ENCODE measurements at regions not wholly inside any gene's neighbourhood (a gene's known extent, or its start where the extent isn't known, plus 50 kb on each side); places are given as distances from the start of the nearest gene placed in this dataset.

DNA sequence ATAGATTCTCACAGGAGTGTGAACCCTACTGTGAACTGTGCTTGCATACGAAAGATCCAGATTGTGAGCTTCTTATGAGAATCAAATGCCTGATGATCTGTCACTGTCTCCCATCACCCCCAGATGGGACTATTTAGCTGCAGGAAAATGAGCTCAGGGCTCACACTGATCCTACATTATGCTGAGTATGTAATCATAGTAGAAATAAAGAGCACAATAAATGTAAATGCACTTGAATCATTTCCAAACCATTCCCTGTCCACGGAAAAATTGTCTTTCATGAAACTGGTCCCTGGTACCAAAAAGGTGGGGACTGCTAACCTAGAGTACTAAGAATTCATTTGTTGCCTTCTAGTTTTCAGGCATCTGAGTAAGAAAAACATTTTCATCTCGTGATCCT is 1215.8 kb upstream of the TMEM132C start:
- Histone ChIP-seq H2AFZ (ENCODE audit: low read length) (no peak overlapping the region), H3K27me3 (ENCODE audit: low read length) (no peaks in the 10 kb centered on the region), H3K27ac (ENCODE audit: low read length) (peak overlapping the region; percentile 99), H3K4me1 (ENCODE audit: insufficient read depth, low read length) (peaks cover 50% of the 10 kb centered on the region), H3K36me3 (ENCODE audit: low read depth, low read length) (no peaks in the 10 kb centered on the region), H3K79me2 (ENCODE audit: low read length) (no peaks in the 10 kb centered on the region), H3K4me3 (ENCODE audit: low read length) (no peak overlapping the region), H3K9me3 (ENCODE audit: low read length) (no peaks in the 10 kb centered on the region), H4K20me1 (ENCODE audit: low read length) (no peaks in the 10 kb centered on the region), H3K9ac (ENCODE audit: low read length) (peak overlapping the region; percentile 94), H3K4me2 (ENCODE audit: low read length) (peak overlapping the region; percentile 80), H3K9me2 (replicated peaks; ENCODE audit: low read length) (no peaks in the 10 kb centered on the region), H3F3A (ENCODE audit: low read length, unreplicated experiment) (peaks cover 6% of the 10 kb centered on the region)
- TF ChIP-seq, protein P1, sequence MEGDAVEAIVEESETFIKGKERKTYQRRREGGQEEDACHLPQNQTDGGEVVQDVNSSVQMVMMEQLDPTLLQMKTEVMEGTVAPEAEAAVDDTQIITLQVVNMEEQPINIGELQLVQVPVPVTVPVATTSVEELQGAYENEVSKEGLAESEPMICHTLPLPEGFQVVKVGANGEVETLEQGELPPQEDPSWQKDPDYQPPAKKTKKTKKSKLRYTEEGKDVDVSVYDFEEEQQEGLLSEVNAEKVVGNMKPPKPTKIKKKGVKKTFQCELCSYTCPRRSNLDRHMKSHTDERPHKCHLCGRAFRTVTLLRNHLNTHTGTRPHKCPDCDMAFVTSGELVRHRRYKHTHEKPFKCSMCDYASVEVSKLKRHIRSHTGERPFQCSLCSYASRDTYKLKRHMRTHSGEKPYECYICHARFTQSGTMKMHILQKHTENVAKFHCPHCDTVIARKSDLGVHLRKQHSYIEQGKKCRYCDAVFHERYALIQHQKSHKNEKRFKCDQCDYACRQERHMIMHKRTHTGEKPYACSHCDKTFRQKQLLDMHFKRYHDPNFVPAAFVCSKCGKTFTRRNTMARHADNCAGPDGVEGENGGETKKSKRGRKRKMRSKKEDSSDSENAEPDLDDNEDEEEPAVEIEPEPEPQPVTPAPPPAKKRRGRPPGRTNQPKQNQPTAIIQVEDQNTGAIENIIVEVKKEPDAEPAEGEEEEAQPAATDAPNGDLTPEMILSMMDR (conservative IDR thresholded peaks at IDR 0.05; ENCODE audit: low read depth, low read length) = no peak
- TF ChIP-seq EZH2phosphoT487 (IDR thresholded peaks at IDR 0.05; ENCODE audit: borderline replicate concordance, low read length) (no peak), EZH2 (IDR thresholded peaks at IDR 0.05; ENCODE audit: low read length, unreplicated experiment) (no peak)
- no TSS peak for BruUV-seq (replicated peaks)
- ChIA-PET CTCF (interaction anchor here (0.8 to 1.1 kb wide), 2 partner anchors 56 to 330 kb away, joined by 3 to 4 read pairs; no protein-coding TSS in a partner anchor), POLR2A (ENCODE audit: unreplicated experiment) (no interaction called here)
- ATAC-seq (no peak), DNase-seq (no peak)
- intact Hi-C loops (cut with micrococcal nuclease) = loop anchor here (5.0 kb wide), 1 partner anchor 221 kb away; no protein-coding TSS in a partner anchor

DNA sequence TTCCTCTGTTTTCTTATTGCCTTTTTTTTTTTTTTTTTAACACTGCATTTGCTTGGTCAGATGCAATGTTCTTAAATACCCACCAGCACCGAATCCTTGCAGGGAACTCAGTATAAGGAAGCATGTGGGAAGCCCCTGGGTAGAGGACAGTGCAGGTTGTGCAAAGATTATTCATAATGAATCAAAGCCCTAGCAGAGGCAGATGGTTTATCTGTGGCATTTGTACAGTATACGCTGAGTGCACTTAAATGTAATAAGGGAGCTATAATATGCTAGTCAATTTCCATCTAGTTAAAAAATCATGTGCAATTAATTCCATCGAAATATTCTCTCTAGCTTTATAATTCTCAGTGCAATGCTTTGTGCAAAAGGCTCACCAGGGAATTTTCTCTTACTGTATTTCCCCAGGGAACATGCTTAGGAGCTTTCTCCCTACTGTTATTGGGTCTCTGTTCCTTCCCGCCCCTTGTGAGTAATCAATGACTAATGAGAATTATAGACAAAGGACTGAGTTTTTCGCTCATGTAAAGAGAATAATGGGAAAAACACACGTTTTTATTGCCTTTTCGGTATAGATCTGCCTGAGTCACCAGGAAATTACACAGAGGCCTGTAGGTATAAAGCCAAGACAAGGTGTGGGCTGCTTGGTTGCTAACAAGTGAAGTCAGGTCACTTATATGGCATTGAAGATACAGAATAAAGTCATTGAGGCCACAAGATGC is 1214.3 kb upstream of the TMEM132C start:
- no peak for TF ChIP-seq EZH2 (IDR thresholded peaks at IDR 0.05; ENCODE audit: low read length, unreplicated experiment)
- no peak for TF ChIP-seq EZH2phosphoT487 (IDR thresholded peaks at IDR 0.05; ENCODE audit: borderline replicate concordance, low read length)
- TF ChIP-seq, protein P1 (conservative IDR thresholded peaks at IDR 0.05; ENCODE audit: low read depth, low read length) = no peak
- POLR2A ChIA-PET (ENCODE audit: unreplicated experiment) = interaction anchor here (0.7 to 1.3 kb wide), 2 partner anchors 10 to 18 kb away, joined by 5 to 8 read pairs; no protein-coding TSS in a partner anchor
- Histone ChIP-seq H3K4me1 (ENCODE audit: insufficient read depth, low read length) (peaks cover 50% of the 10 kb centered on the region), H3K9ac (ENCODE audit: low read length) (peak overlapping the region; percentile 94), H3F3A (ENCODE audit: low read length, unreplicated experiment) (peaks cover 6% of the 10 kb centered on the region), H3K9me3 (ENCODE audit: low read length) (no peaks in the 10 kb centered on the region), H3K27ac (ENCODE audit: low read length) (peak overlapping the region; percentile 99), H4K20me1 (ENCODE audit: low read length) (no peaks in the 10 kb centered on the region), H3K9me2 (replicated peaks; ENCODE audit: low read length) (no peaks in the 10 kb centered on the region), H3K36me3 (ENCODE audit: low read depth, low read length) (no peaks in the 10 kb centered on the region), H2AFZ (ENCODE audit: low read length) (no peak overlapping the region; the same call in 1 of the 2 replicates), H3K4me2 (ENCODE audit: low read length) (peak overlapping the region; percentile 80), H3K27me3 (ENCODE audit: low read length) (no peaks in the 10 kb centered on the region), H3K79me2 (ENCODE audit: low read length) (no peaks in the 10 kb centered on the region), H3K4me3 (ENCODE audit: low read length) (peak overlapping the region; percentile 59)
- ATAC-seq (peak; percentile 82), DNase-seq (peak; percentile 99)
- TSS peak; percentile 55 for BruUV-seq (replicated peaks)
- CTCF ChIA-PET = interaction anchor here (0.5 to 1.3 kb wide), 4 partner anchors 30 to 303 kb away, joined by 3 to 5 read pairs (median 3); no protein-coding TSS in a partner anchor
- intact Hi-C loops (cut with micrococcal nuclease) = loop anchor here (1.0 to 5.0 kb wide), 9 partner anchors 10 to 328 kb away; no protein-coding TSS in a partner anchor

DNA sequence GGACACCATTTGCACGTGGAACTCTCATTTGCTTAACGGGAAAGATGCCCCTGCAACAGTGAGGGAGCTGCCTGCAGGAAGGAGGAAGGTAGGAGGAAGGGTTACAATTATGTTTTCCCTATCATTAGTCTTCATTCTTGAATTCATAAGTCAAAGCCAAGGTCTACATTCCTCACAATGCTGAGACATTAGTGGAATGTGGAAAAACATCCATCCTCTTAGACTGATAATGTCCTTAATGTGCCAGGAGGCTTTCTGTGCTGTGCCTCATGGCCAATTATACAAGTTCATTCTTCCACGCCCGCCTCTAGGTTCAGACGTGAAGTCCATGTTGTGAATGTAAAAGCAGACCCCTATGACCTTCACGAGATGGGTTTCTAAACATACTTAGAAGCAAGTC is 1212.4 kb upstream of the TMEM132C start:
- Histone ChIP-seq H3K4me2 (ENCODE audit: low read length) (no peak overlapping the region), H2AFZ (ENCODE audit: low read length) (no peak overlapping the region), H3K27me3 (ENCODE audit: low read length) (no peaks in the 10 kb centered on the region), H3K9ac (ENCODE audit: low read length) (no peak overlapping the region), H3F3A (ENCODE audit: low read length, unreplicated experiment) (peaks cover 6% of the 10 kb centered on the region), H3K36me3 (ENCODE audit: low read depth, low read length) (no peaks in the 10 kb centered on the region), H4K20me1 (ENCODE audit: low read length) (no peaks in the 10 kb centered on the region), H3K27ac (ENCODE audit: low read length) (peak overlapping the region; percentile 99), H3K9me2 (replicated peaks; ENCODE audit: low read length) (no peaks in the 10 kb centered on the region), H3K4me1 (ENCODE audit: insufficient read depth, low read length) (peaks cover 63% of the 10 kb centered on the region), H3K9me3 (ENCODE audit: low read length) (no peaks in the 10 kb centered on the region), H3K79me2 (ENCODE audit: low read length) (peaks cover 11% of the 10 kb centered on the region), H3K4me3 (ENCODE audit: low read length) (no peak overlapping the region)
- no TSS peak for BruUV-seq (replicated peaks)
- intact Hi-C loops (cut with micrococcal nuclease) = loop anchor here (5.0 kb wide), 1 partner anchor 218 kb away; no protein-coding TSS in a partner anchor
- DNase-seq (peak; percentile 65), ATAC-seq (no peak)
- no peak for TF ChIP-seq EZH2 (IDR thresholded peaks at IDR 0.05; ENCODE audit: low read length, unreplicated experiment)
- TF ChIP-seq, protein P1 (conservative IDR thresholded peaks at IDR 0.05; ENCODE audit: low read depth, low read length) = no peak
- TF ChIP-seq EZH2phosphoT487 (IDR thresholded peaks at IDR 0.05; ENCODE audit: borderline replicate concordance, low read length) = no peak
- ChIA-PET CTCF (no interaction called here), POLR2A (ENCODE audit: unreplicated experiment) (no interaction called here)

All from PC-3 (cell line).